GM21515 (cell line): ENCODE measurements at regions not wholly inside any gene's neighbourhood (a gene's known extent, or its start where the extent isn't known, plus 50 kb on each side); places are given as distances from the start of the nearest gene placed in this dataset.
"Not testable (repeated sequence)": the region's sequence is repeated elsewhere in the genome, so short reads cannot be mapped to it uniquely, and the experiment has no call there.

Experiments used
- ATAC-seq: cut with Tn5 transposase; IDR thresholded peaks from one replicate; pipeline ENCODE4 v1.9.1; 2021; ENCODE audit not compliant: unreplicated experiment

DNA sequence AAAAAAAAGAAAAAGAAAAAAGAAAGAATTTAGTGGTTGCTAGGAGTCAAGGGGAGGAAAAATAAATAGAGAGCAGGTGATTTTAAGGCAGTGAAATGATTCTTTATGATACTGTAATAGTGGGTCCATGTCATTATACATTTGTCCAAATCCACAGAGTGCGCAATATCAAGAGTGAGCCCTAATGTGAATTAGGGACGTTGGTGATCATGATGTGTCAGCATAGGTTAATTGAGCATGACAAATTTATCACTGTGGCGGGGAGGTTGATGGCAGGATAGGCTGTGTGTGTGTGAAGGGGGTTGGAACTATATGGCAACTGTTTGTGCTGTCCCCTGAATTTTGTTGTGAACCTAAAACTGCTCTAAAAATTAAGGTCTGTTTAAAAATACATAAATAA, 357.8 kb downstream of the ICE1 start:
- ATAC-seq: no peak

DNA sequence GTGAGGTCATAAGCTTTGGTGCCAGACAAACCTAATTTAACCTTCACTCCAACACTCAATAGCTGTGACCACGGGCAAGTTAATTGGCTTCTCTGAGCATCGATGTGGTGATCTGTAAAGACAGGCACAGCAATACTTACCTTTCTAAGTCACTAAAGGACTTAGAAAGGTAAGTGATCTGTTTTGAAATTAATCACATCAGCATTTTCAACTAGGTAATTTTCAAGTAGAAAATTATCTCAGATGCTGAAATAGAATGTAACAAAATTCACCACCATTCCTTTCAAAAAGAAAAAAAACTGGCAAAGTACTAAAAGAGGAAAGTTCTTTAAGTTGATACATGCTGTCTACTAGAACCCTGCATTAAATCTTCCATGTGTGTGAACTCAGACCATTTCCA, 354.5 kb downstream of the ICE1 start:
- ATAC-seq: no peak

- ATAC-seq: no peak
These were observed 349.7 kb downstream of the ICE1 start for GRCh38 chr5:5772202-5772601.

DNA sequence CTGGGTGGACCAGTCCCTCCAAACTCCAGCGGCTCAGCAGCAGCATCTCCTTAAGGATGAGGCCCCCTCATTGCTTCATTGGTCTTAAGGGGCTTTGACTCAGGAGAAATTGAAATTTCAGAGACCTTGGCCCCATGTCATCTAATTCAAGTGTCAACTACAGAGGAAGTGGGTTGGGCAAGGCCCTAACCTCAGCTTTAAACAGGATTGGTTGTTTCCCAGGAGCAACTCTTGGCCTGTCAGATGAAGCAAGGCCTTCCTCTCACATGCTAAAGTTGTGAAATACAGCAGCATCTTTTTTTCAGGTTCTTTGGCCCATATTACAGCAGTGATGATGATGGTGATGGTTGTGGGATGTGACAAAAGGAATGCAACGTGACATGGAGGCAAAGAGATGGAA, 348.3 kb downstream of the ICE1 start:
- ATAC-seq: no peak

- ATAC-seq: no peak
These were observed 344.9 kb downstream of the ICE1 start for GRCh38 chr5:5767286-5767928.

DNA sequence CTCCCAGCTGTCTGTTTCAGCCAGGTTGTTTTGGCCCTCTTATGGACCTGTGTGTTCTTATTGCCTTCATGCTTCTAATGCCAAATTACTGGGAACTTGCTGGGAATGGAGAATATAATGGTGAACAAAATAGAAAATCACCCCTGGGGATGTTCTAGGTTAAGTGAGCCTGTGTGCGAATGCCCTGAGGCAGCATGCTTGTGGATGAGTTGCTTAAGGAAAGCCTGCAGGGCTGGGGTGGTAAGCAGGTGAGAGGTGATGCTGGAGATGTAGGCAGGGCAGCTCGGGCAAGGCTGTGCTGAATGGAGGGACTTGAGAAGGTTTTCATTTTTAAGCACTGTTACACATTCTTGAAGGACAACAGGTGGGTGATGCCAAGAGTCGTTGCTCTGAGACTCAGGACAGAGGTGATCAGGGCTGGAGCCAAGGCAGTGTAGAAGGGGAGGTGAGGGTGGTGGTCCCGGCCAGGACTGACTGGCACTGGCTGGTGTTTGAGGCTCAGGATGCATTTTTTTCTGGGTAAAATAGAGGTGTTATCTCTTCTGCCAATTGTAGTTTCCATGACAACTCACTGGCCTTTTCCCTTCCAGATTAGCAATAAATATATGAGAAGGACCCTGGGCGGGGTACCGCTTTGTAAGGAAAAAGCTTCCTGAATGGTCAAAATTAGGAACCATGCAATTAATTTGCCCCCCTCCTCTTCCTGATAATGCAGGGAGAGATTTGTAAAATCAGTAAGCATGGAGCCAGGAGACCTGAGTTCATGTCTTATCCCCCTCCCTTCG, 342.8 kb downstream of the ICE1 start:
- ATAC-seq: no peak

GRCh38 chr5:5764246-5764645, 341.8 kb downstream of the ICE1 start:
- no peak for ATAC-seq

DNA sequence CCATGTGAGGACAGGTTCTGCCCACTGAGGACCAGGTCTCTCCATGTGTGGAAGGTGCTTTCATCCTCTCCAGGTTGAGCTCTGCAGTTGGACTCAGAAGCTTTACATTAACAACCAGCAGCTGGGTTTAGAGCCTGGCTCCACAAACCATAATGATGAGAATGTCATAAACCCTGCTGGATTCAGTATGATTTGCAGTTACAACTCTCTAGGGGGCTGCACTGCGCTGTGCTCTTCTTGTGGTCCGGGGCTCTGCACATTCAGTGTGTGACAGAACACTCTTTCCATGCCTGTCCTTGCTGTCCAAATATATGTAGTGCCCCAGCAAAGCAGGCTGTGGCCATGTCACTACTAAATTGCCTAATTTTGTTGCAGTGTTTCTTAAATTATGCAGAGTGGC, 334.3 kb downstream of the ICE1 start:
- no peak for ATAC-seq

DNA sequence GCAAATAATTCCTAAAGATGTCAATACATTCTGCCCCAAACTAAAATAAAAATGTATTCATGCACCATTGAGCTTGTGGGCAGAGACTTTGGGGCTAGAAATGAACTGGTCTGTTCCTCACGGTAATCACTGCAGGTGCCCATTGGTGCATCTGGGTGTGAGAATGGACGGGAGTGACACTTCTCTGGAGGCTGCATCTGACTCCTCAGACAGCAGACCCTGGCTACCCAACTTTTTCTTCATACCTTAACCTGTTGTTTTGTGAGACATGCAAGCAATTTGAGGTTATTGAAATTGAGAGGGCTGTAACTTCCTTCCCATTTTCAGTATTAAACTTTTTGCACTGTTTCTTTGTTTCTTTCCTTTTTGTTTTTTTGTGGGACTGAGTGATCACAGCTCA, 333.4 kb downstream of the ICE1 start:
- ATAC-seq: peak; percentile 52

- peak; percentile 73 for ATAC-seq
These were observed 330.4 kb downstream of the ICE1 start for GRCh38 chr5:5752844-5753243.

GRCh38 chr5:5751987-5752386, 329.5 kb downstream of the ICE1 start:
- ATAC-seq: no peak

DNA sequence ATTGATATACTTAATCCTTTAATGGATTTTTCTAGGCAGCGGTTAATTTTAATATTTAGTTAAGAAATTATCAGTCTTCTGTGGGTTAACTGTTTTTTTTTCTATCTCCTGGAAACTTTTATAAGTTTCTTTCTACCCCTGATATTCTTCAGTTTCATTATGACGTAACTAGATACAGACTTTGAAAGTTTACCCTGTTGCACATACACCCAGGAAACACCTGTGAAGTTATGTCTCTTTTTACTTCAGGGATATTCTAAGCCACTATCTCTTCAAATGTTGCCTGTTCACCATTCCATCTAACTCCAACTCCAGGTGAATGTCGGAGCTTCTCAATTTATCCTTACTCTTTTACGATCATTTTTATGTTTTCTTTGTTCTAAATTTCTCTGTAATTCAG, 329.0 kb downstream of the ICE1 start:
- ATAC-seq: peak; percentile 53

DNA sequence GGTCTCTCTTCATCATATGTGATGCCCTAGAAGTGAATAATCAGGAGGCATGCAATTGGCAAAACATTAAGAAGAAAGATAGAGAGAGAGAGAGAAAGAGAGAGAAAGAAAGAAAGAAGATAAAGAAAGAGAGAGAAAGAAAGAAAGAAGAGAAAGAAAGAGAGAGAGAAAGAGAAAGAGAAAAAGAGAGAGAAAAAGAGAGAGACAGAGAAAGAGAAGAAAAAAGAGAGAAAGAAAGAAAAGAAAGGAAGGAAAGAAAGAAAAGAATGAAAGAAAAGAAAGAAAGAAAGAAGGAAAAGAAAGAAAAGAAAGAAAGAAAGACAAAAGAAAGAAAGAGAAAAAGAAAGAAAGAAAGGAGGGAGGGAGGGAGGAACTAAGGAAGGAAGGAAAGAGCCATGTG, 318.9 kb downstream of the ICE1 start:
- ATAC-seq: no peak

DNA sequence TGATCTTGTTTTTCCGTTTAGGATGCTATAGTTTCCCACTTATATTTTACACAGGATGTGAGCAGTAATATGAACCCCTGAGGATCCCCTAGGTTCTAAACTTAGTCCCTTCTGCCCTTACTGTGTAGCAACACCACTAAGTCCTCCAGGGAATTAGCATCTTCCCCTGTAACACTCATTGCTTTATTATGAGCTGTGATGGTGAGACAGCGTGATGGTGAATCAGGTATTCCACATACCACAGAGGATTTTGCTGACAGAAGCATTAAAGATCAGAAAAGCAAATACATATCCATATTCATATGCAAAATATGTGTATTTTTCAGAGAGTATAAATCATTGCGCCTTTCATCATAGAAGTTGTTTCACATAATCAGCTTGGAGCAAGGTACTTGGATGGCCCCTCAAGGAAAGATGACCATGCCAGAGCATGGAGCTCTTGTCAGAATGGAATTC, 317.0 kb downstream of the ICE1 start:
- no peak for ATAC-seq

- peak; percentile 75 for ATAC-seq
These were observed 316.5 kb downstream of the ICE1 start for GRCh38 chr5:5738797-5739489.

- no peak for ATAC-seq
These were observed 313.5 kb downstream of the ICE1 start for GRCh38 chr5:5736007-5736406.

GRCh38 chr5:5733058-5733457, 310.6 kb downstream of the ICE1 start:
- not testable (repeated sequence) for ATAC-seq

GRCh38 chr5:5726401-5726800, 303.9 kb downstream of the ICE1 start:
- no peak for ATAC-seq

- no peak for ATAC-seq
These were observed 299.4 kb downstream of the ICE1 start for GRCh38 chr5:5721881-5722280.

DNA sequence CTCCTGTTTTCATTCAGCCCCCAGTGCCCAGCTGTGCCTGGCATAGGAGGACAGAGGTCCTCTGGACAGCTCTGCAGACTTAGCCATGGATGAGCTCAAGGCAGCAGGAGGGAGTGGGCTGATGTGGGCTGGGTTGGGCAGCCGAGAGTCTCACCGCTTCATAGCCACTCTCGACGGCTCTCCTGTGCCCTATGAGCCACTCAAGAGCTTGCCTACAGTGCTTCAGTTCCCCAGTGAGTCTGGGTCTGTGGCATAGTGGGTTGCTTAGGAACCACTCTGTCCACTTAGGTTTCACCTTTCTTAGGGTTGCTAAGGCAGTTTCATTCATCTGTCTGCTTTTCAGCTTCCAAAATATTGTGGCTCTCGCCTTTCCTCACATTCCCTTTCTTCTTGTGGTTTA, 296.8 kb downstream of the ICE1 start:
- no peak for ATAC-seq

DNA sequence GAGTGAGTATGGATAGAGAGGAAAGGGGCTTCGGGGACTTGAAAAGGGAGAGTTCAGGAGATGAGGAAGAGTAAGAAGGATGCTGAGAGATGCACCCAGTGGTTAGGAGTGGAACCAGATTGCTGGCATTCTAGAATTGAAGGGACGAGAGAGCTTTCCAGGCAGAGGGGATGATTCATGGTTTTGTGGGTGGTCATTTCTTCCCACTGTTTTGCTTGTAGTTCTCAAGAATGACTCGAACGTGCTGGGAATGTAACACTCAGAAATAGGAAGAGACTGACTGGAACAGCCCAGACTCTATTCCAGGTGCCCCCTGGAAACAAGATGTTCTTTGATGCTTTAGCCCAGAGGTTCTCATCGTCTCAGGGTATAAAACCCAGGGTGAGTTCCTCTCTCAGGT, 294.2 kb downstream of the ICE1 start:
- no peak for ATAC-seq

DNA sequence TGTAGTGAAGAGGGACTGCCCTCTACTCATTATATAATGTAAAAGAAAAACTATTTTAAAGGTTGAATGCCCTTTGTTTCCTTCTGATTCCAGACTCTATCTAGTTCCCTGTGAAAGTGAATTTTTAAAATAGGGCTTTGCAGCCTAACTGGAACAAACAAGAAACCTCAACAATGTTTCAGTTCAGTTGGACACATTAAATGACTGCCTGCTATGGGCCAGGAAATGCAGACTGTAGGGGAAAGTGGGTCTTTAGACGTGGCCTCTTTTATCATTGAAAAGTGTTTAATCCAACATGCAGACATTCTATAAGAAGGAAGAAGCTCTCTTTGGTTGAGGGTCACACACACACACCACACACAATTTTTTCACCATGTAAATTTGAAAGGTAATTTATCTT, 289.1 kb downstream of the ICE1 start:
- no peak for ATAC-seq
